ENCODE measurements at regions not wholly inside any gene's neighbourhood (a gene's known extent, or its start where the extent isn't known, plus 50 kb on each side); places are given as distances from the start of the nearest gene placed in this dataset.

- no peaks in the 10 kb centered on the region for H4K20me1 ChIP-seq (ENCODE audit: control insufficient read depth, extremely low read depth, insufficient read depth, low read length)
- no peak overlapping the region for H3K4me3 ChIP-seq (replicated peaks in 1 of 4; ENCODE audit: control extremely low read depth in 1 of 4, insufficient read depth in 1 of 4, low read depth in 3 of 4, low read length in 4 of 4)
- H3K27ac ChIP-seq (ENCODE audit: insufficient read depth, low read length): no peak overlapping the region
- H2AFZ ChIP-seq (ENCODE audit: low read length): no peak overlapping the region
- H3K27me3 ChIP-seq (ENCODE audit: control insufficient read depth, insufficient read depth, low read length): no peaks in the 10 kb centered on the region
- H3K4me2 ChIP-seq (ENCODE audit: extremely low read depth, insufficient read depth, low read length): no peak overlapping the region
- no peaks in the 10 kb centered on the region for H3K9me3 ChIP-seq (ENCODE audit: control insufficient read depth, insufficient read depth, low read depth, low read length)
- H3K9ac ChIP-seq (ENCODE audit: insufficient read depth, low read length): no peak overlapping the region
- no peak for DNase-seq (ENCODE audit: low read depth in 2 of 2)
- H3K4me1 ChIP-seq (ENCODE audit: control insufficient read depth, extremely low read depth, insufficient read depth, low read length): peaks cover 2% of the 10 kb centered on the region
- H3K79me2 ChIP-seq (ENCODE audit: control insufficient read depth, insufficient read depth, low read length): no peaks in the 10 kb centered on the region
- TF ChIP-seq EZH2 (IDR thresholded peaks at IDR 0.05; ENCODE audit: low read length, missing control alignments) (no peak), CTCF (conservative IDR thresholded peaks at IDR 0.05 in 1 of 2, IDR thresholded peaks at IDR 0.05 in 1 of 2; ENCODE audit: low read depth in 1 of 2, low read length in 2 of 2) (no peak)
- no peaks in the 10 kb centered on the region for H3K36me3 ChIP-seq (ENCODE audit: control insufficient read depth, insufficient read depth, low read length)
Observed at GRCh38 chr9:18398038-18398437, 75.9 kb upstream of the ADAMTSL1 start.

- Histone ChIP-seq H3K9ac (ENCODE audit: insufficient read depth, low read length) (no peak overlapping the region), H3K27me3 (ENCODE audit: control insufficient read depth, insufficient read depth, low read length) (no peaks in the 10 kb centered on the region), H3K4me2 (ENCODE audit: extremely low read depth, insufficient read depth, low read length) (no peak overlapping the region), H3K4me1 (ENCODE audit: control insufficient read depth, extremely low read depth, insufficient read depth, low read length) (no peaks in the 10 kb centered on the region), H3K79me2 (ENCODE audit: control insufficient read depth, insufficient read depth, low read length) (no peaks in the 10 kb centered on the region), H3K27ac (ENCODE audit: insufficient read depth, low read length) (no peak overlapping the region), H3K9me3 (ENCODE audit: control insufficient read depth, insufficient read depth, low read depth, low read length) (no peaks in the 10 kb centered on the region), H3K36me3 (ENCODE audit: control insufficient read depth, insufficient read depth, low read length) (no peaks in the 10 kb centered on the region), H2AFZ (ENCODE audit: low read length) (no peak overlapping the region), H4K20me1 (ENCODE audit: control insufficient read depth, extremely low read depth, insufficient read depth, low read length) (no peaks in the 10 kb centered on the region), H3K4me3 (replicated peaks in 1 of 4; ENCODE audit: control extremely low read depth in 1 of 4, insufficient read depth in 1 of 4, low read depth in 3 of 4, low read length in 4 of 4) (no peak overlapping the region)
- no peak for DNase-seq (ENCODE audit: low read depth in 2 of 2)
- TF ChIP-seq EZH2 (IDR thresholded peaks at IDR 0.05; ENCODE audit: low read length, missing control alignments) (no peak), CTCF (conservative IDR thresholded peaks at IDR 0.05 in 1 of 2, IDR thresholded peaks at IDR 0.05 in 1 of 2; ENCODE audit: low read depth in 1 of 2, low read length in 2 of 2) (no peak)
Observed at GRCh38 chr9:18404434-18405029, 69.4 kb upstream of the ADAMTSL1 start.

- no peaks in the 10 kb centered on the region for H3K4me1 ChIP-seq (ENCODE audit: control insufficient read depth, extremely low read depth, insufficient read depth, low read length)
- H3K4me2 ChIP-seq (ENCODE audit: extremely low read depth, insufficient read depth, low read length): no peak overlapping the region
- H3K4me3 ChIP-seq (replicated peaks in 1 of 4; ENCODE audit: control extremely low read depth in 1 of 4, insufficient read depth in 1 of 4, low read depth in 3 of 4, low read length in 4 of 4): no peak overlapping the region
- peak in 1 of 2 donors; percentile 35 for DNase-seq (ENCODE audit: low read depth in 2 of 2)
- H3K27me3 ChIP-seq (ENCODE audit: control insufficient read depth, insufficient read depth, low read length): no peaks in the 10 kb centered on the region
- H3K9me3 ChIP-seq (ENCODE audit: control insufficient read depth, insufficient read depth, low read depth, low read length): no peaks in the 10 kb centered on the region
- no peaks in the 10 kb centered on the region for H4K20me1 ChIP-seq (ENCODE audit: control insufficient read depth, extremely low read depth, insufficient read depth, low read length)
- H3K27ac ChIP-seq (ENCODE audit: insufficient read depth, low read length): no peak overlapping the region
- no peak overlapping the region for H3K9ac ChIP-seq (ENCODE audit: insufficient read depth, low read length)
- H3K36me3 ChIP-seq (ENCODE audit: control insufficient read depth, insufficient read depth, low read length): no peaks in the 10 kb centered on the region
- TF ChIP-seq EZH2 (IDR thresholded peaks at IDR 0.05; ENCODE audit: low read length, missing control alignments) (no peak), CTCF (conservative IDR thresholded peaks at IDR 0.05 in 1 of 2, IDR thresholded peaks at IDR 0.05 in 1 of 2; ENCODE audit: low read depth in 1 of 2, low read length in 2 of 2) (no peak)
- H2AFZ ChIP-seq (ENCODE audit: low read length): no peak overlapping the region
- no peaks in the 10 kb centered on the region for H3K79me2 ChIP-seq (ENCODE audit: control insufficient read depth, insufficient read depth, low read length)
Observed at GRCh38 chr9:18405240-18405639, 68.7 kb upstream of the ADAMTSL1 start.
